H9 (cell line): ENCODE measurements at regions not wholly inside any gene's neighbourhood (a gene's known extent, or its start where the extent isn't known, plus 50 kb on each side); places are given as distances from the start of the nearest gene placed in this dataset.

ENCODE experiments used
- DNase-seq: peaks from one replicate; pipeline ENCODE4 v3.0.0-alpha.2; 2017
- H2AFZ ChIP-seq: one replicate; pipeline ENCODE4 v1.6.1; 2013; ENCODE audit warnings: mild to moderate bottlenecking, low read length, control low read depth, moderate library complexity
- H2AK5ac ChIP-seq: 2 replicates; pipeline ENCODE4 v1.6.1; 2013; ENCODE audit warnings: low read length, control low read depth, mixed read lengths; ENCODE audit not compliant: insufficient read length
- H2BK120ac ChIP-seq: one replicate; pipeline ENCODE4 v1.6.1; 2013; ENCODE audit warnings: low read depth, mild to moderate bottlenecking, low read length, control low read depth, inconsistent platforms; ENCODE audit not compliant: poor library complexity, severe bottlenecking
- H2BK12ac ChIP-seq: 2 replicates; pipeline ENCODE4 v1.6.1; 2013; ENCODE audit warnings: low read length, control low read depth, mixed read lengths, low read depth; ENCODE audit not compliant: insufficient read length
- H2BK15ac ChIP-seq: 2 replicates; pipeline ENCODE4 v1.6.1; 2013; ENCODE audit warnings: low read depth, low read length, control low read depth
- H2BK20ac ChIP-seq: one replicate; pipeline ENCODE4 v1.6.1; 2013; ENCODE audit warnings: low read depth, mild to moderate bottlenecking, low read length, control low read depth, inconsistent platforms; ENCODE audit not compliant: poor library complexity, severe bottlenecking
- H2BK5ac ChIP-seq: 2 replicates; pipeline ENCODE4 v1.6.1; 2013; ENCODE audit warnings: low read length, control low read depth, mixed read lengths; ENCODE audit not compliant: insufficient read length
- H3K14ac ChIP-seq: 2 replicates; pipeline ENCODE4 v1.6.1; 2013; ENCODE audit warnings: low read length, control low read depth; ENCODE audit not compliant: insufficient read depth
- H3K18ac ChIP-seq: 2 replicates; pipeline ENCODE4 v1.6.1; 2013; ENCODE audit warnings: low read depth, mild to moderate bottlenecking, mixed read lengths, low read length, control low read depth; ENCODE audit not compliant: insufficient read length
- H3K23ac ChIP-seq: 2 replicates; pipeline ENCODE4 v1.6.1; 2013; ENCODE audit warnings: low read length, control low read depth, mixed read lengths, low read depth; ENCODE audit not compliant: insufficient read length
- H3K23me2 ChIP-seq: 2 replicates; pipeline ENCODE4 v1.6.1; 2013; ENCODE audit warnings: low read depth, mild to moderate bottlenecking, mixed read lengths, low read length, control low read depth; ENCODE audit not compliant: insufficient read length, poor library complexity, severe bottlenecking
- H3K27ac ChIP-seq: 2 replicates; pipeline ENCODE4 v1.5.1; 2013; ENCODE audit warnings: low read length, control low read depth, mixed read lengths, low read depth; ENCODE audit not compliant: insufficient read length
- H3K27me3 ChIP-seq: 2 replicates; pipeline ENCODE4 v1.6.1; 2013; ENCODE audit warnings: low read length, control low read depth, inconsistent platforms; ENCODE audit not compliant: insufficient read depth
- H3K4ac ChIP-seq: 2 replicates; pipeline ENCODE4 v1.6.1; 2013; ENCODE audit warnings: low read depth, mild to moderate bottlenecking, control low read depth, inconsistent platforms, low read length, moderate library complexity
- H3K4me1 ChIP-seq: 2 replicates; pipeline ENCODE4 v1.6.1; 2013; ENCODE audit warnings: low read length, control low read depth, inconsistent platforms; ENCODE audit not compliant: insufficient read depth
- H3K4me2 ChIP-seq: 2 replicates; pipeline ENCODE4 v1.6.1; 2013; ENCODE audit warnings: low read length, control low read depth, mixed read lengths; ENCODE audit not compliant: insufficient read length, insufficient read depth
- H3K56ac ChIP-seq: 2 replicates; pipeline ENCODE4 v1.6.1; 2013; ENCODE audit warnings: low read depth, mild to moderate bottlenecking, mixed read lengths, low read length, control low read depth; ENCODE audit not compliant: insufficient read length
- H3K79me1 ChIP-seq: 2 replicates; pipeline ENCODE4 v1.6.1; 2013; ENCODE audit warnings: low read depth, mild to moderate bottlenecking, moderate library complexity, low read length, control low read depth, inconsistent platforms; ENCODE audit not compliant: insufficient read depth, poor library complexity, severe bottlenecking
- H3K79me2 ChIP-seq: 2 replicates; pipeline ENCODE4 v1.6.1; 2013; ENCODE audit warnings: low read length, control low read depth, inconsistent platforms; ENCODE audit not compliant: insufficient read depth
- H3K9ac ChIP-seq: 2 replicates; pipeline ENCODE4 v1.6.1; 2013; ENCODE audit warnings: low read length, control low read depth, mixed read lengths; ENCODE audit not compliant: insufficient read length; ENCODE audit errors: extremely low read depth
- H3K9me3 ChIP-seq: one replicate; pipeline ENCODE4 v1.6.1; 2013; ENCODE audit warnings: low read depth, low read length, inconsistent platforms; ENCODE audit not compliant: control insufficient read depth
- H3T11ph ChIP-seq: one replicate; pipeline ENCODE4 v1.6.1; 2013; ENCODE audit warnings: mild to moderate bottlenecking, low read length, control low read depth, inconsistent platforms
- H4K20me1 ChIP-seq: one replicate; pipeline ENCODE4 v1.6.1; 2013; ENCODE audit not compliant: control insufficient read depth, insufficient read length, insufficient read depth
- H4K5ac ChIP-seq: 2 replicates; pipeline ENCODE4 v1.6.1; 2013; ENCODE audit warnings: low read depth, mild to moderate bottlenecking, mixed read lengths, low read length, control low read depth; ENCODE audit not compliant: insufficient read length
- H4K8ac ChIP-seq: replicated peaks from 2 replicates; pipeline ENCODE4 v1.6.1; 2013; ENCODE audit warnings: low read length, control low read depth, mixed read lengths, low read depth; ENCODE audit not compliant: insufficient read length
- H4K91ac ChIP-seq: 2 replicates; pipeline ENCODE4 v1.6.1; 2013; ENCODE audit warnings: low read depth, mild to moderate bottlenecking, moderate library complexity, mixed read lengths, low read length, control low read depth; ENCODE audit not compliant: insufficient read length
- H3K27ac Mint-ChIP-seq, 3 experiments: 2 replicates in 2 of 3; 3 replicates in 1 of 3; pipeline ENCODE4 v1.8.0; 2020 to 2021; ENCODE audit warnings: mixed read lengths in 3 of 3, mild to moderate bottlenecking in 1 of 3, moderate library complexity in 1 of 3
- H3K27me3 Mint-ChIP-seq: 2 replicates; pipeline ENCODE4 v1.8.0; 2021; ENCODE audit warnings: low read depth, mild to moderate bottlenecking, moderate library complexity, mixed read lengths
- H3K36me3 Mint-ChIP-seq, 3 experiments: 2 replicates in 2 of 3; 3 replicates in 1 of 3; pipeline ENCODE4 v1.8.0; 2020 to 2021; ENCODE audit warnings: low read depth in 3 of 3, mixed read lengths in 3 of 3; ENCODE audit not compliant: insufficient read depth in 1 of 3
- H3K4me1 Mint-ChIP-seq, 2 experiments: 2 replicates each; pipeline ENCODE4 v1.8.0; 2020; ENCODE audit warnings: mixed read lengths in 2 of 2
- H3K4me3 Mint-ChIP-seq, 2 experiments: 2 replicates in 1 of 2; 3 replicates in 1 of 2; pipeline ENCODE4 v1.8.0; 2020 to 2021; ENCODE audit warnings: mild to moderate bottlenecking in 2 of 2, mixed read lengths in 2 of 2, moderate library complexity in 1 of 2
- H3K9me3 Mint-ChIP-seq, 2 experiments: 2 replicates in 1 of 2; 3 replicates in 1 of 2; pipeline ENCODE4 v1.8.0; 2020; ENCODE audit warnings: mild to moderate bottlenecking in 2 of 2, mixed read lengths in 2 of 2, moderate library complexity in 1 of 2
- CTCF ChIP-seq: fragments of 200-600 bp; sonication (generic); conservative IDR thresholded peaks from 3 replicates; pipeline ENCODE4 v1.8.0; 2021; ENCODE audit warnings: antibody characterized with exemption, mild to moderate bottlenecking
- WGBS: extraction: QIAGEN DNeasy Blood & Tissue Kit; methylation state at CpG from one replicate; pipeline ENCODE4 v1.1.7; 2013; ENCODE audit warnings: missing lambda C conversion rate, low lambda C conversion rate, mixed read lengths; ENCODE audit not compliant: insufficient read length; ENCODE audit errors: extremely low coverage; 5-methylcytosine and 5-hydroxymethylcytosine counted together

DNA sequence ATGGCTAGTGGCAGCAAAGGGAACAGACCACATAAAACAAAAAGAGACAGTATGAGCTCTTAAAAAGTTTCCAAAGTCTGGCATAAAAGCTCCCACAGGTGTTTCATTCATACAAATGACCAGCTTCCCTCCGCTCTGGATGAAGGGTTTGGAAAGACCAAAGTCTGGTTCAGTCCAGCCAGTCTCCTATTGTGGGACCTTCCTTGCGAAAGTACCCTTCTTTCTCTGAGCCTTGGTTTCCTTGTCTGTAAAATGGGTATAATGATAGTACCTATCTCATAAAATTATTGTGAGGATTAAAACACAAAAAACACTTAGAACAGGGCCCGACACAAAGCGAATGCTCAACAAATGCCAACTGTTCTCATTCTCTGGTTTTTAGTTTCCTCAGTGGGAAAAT is 77.2 kb downstream of the UNC5CL start:
- Histone ChIP-seq H2BK12ac (no peak overlapping the region), H3K9ac (no peak overlapping the region), H3K4me2 (no peak overlapping the region), H3K4me1 (no peaks in the 10 kb centered on the region), H4K8ac (no peak overlapping the region), H2BK15ac (no peak overlapping the region), H3K9me3 (no peaks in the 10 kb centered on the region), H3K4ac (no peak overlapping the region), H3T11ph (no peak overlapping the region), H4K5ac (no peak overlapping the region), H3K79me2 (no peaks in the 10 kb centered on the region), H3K18ac (no peak overlapping the region), H3K56ac (no peak overlapping the region), H4K91ac (no peak overlapping the region), H2BK20ac (no peak overlapping the region), H2BK120ac (no peak overlapping the region), H2AFZ (no peak overlapping the region), H2BK5ac (no peak overlapping the region), H3K79me1 (no peaks in the 10 kb centered on the region), H3K14ac (no peak overlapping the region), H3K27ac (no peak overlapping the region), H4K20me1 (no peaks in the 10 kb centered on the region), H2AK5ac (no peak overlapping the region), H3K27me3 (no peaks in the 10 kb centered on the region), H3K23ac (no peak overlapping the region), H3K23me2 (no peaks in the 10 kb centered on the region)
- no peaks in the 10 kb centered on the region for H3K27me3 Mint-ChIP-seq
- H3K27ac Mint-ChIP-seq = no peak overlapping the region
- H3K4me3 Mint-ChIP-seq = no peak overlapping the region
- no peak for TF ChIP-seq CTCF
- H3K4me1 Mint-ChIP-seq = peaks cover 25 to 27% of the 10 kb centered on the region in 2 experiments
- no peak for DNase-seq
- no CpG with 5 or more reads among the region's 4 CpGs for WGBS
- no peaks in the 10 kb centered on the region; a peak in 1 of 7 replicates for H3K36me3 Mint-ChIP-seq
- H3K9me3 Mint-ChIP-seq = no peaks in the 10 kb centered on the region
